ENCODE measurements at regions not wholly inside any gene's neighbourhood (a gene's known extent, or its start where the extent isn't known, plus 50 kb on each side); places are given as distances from the start of the nearest gene placed in this dataset.

DNA sequence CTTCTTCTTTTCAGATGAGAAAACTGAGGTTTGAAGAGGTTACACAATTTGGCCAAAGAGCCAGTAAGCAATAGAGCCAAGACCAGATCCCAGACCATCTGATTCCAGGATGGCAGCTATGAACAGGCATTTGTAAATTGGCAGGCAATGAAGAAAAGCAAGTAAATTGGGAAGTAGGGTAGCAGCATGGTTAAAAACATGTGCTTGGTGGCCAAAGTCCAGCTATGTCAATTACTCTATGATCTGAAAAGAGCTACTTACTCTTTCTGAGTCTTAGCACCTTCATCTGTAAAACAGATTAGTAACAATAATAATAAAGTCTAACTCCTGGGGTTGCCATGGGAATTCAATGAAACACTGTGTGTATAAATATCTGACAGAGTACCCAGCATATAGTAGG lies 60.2 kb upstream of the MDM1 start:
- TF ChIP-seq, protein P1, sequence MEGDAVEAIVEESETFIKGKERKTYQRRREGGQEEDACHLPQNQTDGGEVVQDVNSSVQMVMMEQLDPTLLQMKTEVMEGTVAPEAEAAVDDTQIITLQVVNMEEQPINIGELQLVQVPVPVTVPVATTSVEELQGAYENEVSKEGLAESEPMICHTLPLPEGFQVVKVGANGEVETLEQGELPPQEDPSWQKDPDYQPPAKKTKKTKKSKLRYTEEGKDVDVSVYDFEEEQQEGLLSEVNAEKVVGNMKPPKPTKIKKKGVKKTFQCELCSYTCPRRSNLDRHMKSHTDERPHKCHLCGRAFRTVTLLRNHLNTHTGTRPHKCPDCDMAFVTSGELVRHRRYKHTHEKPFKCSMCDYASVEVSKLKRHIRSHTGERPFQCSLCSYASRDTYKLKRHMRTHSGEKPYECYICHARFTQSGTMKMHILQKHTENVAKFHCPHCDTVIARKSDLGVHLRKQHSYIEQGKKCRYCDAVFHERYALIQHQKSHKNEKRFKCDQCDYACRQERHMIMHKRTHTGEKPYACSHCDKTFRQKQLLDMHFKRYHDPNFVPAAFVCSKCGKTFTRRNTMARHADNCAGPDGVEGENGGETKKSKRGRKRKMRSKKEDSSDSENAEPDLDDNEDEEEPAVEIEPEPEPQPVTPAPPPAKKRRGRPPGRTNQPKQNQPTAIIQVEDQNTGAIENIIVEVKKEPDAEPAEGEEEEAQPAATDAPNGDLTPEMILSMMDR (IDR thresholded peaks at IDR 0.05): no peak
- TF ChIP-seq POLR2A (IDR thresholded peaks at IDR 0.05): no peak

Measured in body of pancreas (tissue), 4 donors.